IPS-18c (cell line): ENCODE measurements at regions not wholly inside any gene's neighbourhood (a gene's known extent, or its start where the extent isn't known, plus 50 kb on each side); places are given as distances from the start of the nearest gene placed in this dataset.
"Not testable (repeated sequence)": the region's sequence is repeated elsewhere in the genome, so short reads cannot be mapped to it uniquely, and the experiment has no call there.

Source experiments
- H3K4me3 ChIP-seq: 2 replicates; pipeline ENCODE4 v1.7.0; 2013; ENCODE audit warnings: low read depth, mild to moderate bottlenecking, low read length, moderate library complexity; ENCODE audit not compliant: insufficient read depth
- H3K9me3 ChIP-seq: one replicate; pipeline ENCODE4 v1.6.1; 2013; ENCODE audit warnings: mild to moderate bottlenecking, low read length, moderate library complexity; ENCODE audit not compliant: control insufficient read depth, insufficient read depth

DNA sequence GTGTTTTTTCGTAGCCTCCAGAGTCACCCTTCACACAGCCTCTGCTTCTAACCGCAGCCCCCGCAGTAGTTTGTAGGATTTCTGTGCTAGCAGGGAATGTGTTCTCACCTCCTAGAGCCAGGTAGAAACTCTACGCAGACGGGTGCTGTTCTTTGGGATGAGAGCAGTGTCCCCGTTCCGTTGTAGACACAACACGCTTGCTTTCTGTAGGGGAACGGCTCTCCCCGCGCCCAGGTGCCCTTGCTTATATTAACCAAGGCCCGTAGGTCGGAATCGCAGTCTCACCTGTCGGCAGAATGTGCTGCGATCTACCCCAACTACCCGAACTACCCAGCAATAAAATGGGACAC lies 111.8 kb upstream of the NBPF11 start:
- Histone ChIP-seq H3K4me3 (peak overlapping the region; percentile 53; the same call in 1 of the 2 replicates), H3K9me3 (no peaks in the 10 kb centered on the region)

DNA sequence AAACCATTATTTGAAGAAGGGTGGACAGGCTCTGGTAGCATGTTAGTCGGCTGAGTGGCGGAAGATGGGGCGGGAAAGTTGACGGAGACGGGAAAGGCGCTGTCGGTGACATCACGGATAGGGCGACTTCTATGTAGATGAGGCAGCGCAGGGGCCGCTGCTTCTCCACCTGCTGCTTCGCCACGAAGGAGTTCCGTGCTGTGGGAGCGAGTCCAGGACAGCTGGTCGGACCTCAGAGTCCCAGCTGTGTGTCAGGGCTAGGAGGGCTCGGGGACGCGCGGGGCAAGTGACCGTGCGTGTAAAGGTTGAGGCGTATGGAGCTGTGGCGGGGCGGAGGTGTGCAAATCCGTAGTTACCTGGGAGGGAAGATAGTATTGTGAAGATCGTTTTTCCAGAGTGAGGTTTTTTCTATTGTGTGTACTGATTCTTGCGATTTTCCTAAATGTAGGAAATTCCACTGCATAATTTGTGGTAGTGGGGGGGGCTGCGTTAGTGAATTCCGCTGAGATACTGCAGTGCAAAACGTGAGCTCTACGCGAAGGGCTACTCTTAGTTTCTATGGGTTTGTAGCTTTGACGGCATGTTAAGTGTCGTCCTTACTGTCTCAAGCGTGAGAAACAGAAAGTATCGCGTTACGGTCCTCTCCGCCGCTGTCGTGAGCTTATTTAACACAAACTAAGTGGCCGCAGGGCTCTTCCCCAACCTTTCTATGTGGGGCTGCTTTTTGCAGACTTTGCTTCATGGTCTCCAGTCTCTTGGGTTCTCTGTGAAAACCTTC lies 111.2 kb upstream of the NBPF11 start:
- H3K4me3 ChIP-seq = peak overlapping the region; percentile 53; the same call in 1 of the 2 replicates
- no peaks in the 10 kb centered on the region for H3K9me3 ChIP-seq

DNA sequence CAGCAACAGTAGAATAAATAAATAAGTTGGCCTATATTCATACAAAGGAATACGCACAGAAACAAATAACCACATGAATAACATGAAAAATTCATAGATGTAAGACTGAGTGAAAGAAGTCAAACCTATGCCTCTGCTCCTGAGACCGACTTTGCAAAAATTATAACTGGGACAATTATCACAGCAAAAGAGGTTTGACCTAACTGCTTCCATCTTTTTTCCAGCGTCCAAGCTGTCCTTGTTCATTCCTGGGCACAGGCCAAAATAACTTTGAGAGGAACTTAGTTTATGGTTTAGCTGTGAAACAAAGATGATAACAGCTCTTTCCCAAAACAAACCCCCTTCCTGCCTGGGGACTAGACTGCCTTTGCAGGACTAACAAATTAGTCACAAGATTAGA lies 109.6 kb upstream of the NBPF11 start:
- not testable (repeated sequence) for H3K4me3 ChIP-seq

DNA sequence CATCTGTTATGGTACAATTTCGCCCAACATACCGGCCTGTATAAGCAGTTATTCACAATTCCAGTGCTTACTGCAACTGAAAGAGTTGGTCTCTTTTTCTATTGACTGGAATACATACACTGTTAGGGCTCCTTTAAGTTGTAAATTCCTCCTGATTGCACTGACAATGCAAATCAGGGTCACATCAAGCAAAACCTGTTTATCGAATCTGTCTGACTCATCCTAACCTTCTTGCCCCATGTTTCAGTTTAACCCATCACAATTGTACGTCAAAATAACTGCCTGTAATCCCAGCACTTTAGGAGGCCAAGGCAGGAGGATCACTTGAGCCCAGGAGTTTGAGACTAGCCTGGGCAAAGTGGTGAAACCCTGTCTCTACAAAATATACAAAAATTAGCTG lies 105.8 kb upstream of the NBPF11 start:
- H3K4me3 ChIP-seq, H3K9me3 ChIP-seq: not testable (repeated sequence)

More for the DNA sequence above, 109.6 kb upstream of the NBPF11 start:
- H3K9me3 ChIP-seq = not testable (repeated sequence)

DNA sequence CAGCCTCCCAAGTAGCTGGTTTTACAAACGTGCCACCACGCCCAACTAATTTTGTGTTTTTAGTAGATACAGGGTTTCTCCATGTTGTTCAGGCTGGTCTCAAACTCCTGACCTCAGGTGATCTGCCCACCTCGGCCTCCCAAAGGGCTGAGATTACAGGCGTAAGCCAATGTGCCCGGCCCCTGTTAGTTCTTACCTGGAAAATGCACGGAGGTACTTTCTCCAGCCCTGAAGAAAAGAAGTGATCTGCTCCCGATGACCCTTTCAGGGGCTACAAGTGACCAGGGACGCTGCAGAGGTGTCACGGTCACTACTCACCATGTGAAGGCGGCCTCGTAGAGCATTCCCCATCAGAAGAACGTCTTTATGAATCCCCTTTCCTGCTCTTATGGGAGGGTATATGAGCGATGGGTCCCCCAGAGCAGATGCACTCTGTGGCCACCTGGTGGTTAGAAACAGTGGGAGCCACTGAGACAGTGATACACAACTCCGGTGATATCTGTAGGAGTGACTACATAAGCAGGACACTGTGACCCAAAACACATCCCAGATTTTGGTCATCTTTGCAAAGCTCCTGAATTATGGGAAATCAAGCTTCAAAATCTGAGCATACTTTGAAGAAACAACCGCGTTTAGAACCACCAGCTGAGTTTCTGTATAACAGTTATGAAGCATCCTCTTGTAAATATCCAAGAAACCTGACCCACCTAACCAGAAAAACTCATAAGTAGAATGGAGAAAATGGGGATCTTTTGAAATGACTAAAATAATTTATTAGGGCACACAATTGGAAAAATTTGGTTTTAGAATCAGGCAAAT lies 102.7 kb upstream of the NBPF11 start:
- not testable (repeated sequence) for H3K4me3 ChIP-seq, H3K9me3 ChIP-seq

DNA sequence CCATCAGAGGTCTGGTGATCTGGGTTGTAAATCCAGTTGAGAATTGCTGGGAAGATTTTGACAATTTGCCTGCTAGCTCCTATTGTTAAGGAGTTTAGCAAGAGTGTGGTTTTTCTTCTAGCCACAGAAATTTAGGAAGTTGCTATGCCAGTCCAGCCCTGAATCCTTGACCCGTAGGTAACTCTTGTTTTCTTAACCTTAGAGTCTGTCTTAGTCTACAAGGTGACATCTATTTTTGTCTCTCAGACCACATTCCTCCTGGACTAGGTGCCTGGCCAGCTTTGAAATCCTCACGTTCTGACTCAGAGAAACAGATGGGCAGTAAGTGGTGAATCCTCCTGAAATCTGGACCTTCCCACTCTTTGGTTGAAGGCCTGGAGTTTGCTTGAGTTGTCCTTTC lies 101.7 kb upstream of the NBPF11 start:
- H3K4me3 ChIP-seq, H3K9me3 ChIP-seq: not testable (repeated sequence)

DNA sequence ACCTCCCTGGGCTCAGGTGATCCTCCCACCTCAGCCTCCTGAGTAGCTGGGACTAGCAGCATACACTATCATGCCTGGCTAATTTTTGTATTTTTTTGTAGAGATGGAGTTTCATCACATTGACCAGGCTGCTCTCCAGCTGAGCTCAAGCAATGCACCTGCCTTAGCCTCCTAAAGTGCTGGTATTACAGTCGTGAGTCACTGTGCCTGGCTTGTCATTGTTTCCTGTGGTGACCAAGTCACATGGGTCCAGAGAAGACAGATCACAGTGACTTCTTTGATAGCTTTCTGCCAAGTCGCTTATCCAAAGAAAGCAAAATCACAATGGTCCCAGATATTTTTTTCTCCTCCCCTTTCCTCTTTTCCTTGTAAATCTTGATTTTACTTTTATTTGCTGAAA lies 96.7 kb upstream of the NBPF11 start:
- not testable (repeated sequence) for H3K9me3 ChIP-seq, H3K4me3 ChIP-seq

DNA sequence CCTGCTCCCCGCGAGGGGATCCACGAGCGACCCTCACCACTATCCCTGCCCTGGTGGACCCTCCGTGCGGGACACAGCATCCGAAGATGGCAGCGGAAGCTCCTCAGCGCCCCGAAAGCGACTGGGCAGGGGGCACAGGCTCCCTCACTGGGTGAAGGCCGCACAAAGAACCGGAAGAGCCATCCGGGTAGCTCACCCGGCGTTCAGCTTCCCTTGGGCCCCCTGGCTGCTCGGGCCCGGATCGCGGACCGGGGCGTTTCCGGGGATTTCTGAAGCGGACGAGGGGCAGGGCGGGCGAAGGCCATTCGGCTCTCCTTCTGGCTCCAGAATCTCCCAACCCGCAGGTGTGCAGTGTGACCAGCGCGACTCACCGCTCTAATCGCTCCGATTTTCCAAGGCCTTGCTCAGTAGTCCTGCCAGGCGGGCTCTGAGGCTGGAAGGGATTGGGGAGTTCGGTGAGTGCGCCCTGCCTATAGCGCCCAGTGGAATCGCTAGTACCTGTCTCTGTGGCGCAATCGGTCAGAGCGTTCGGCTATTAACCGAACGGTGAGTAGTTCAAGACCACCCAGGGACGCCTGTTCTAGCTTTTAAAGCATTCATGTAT lies 94.3 kb upstream of the NBPF11 start:
- H3K9me3 ChIP-seq = not testable (repeated sequence)
- H3K4me3 ChIP-seq = peak overlapping the region; percentile 20; the same call in 1 of the 2 replicates

DNA sequence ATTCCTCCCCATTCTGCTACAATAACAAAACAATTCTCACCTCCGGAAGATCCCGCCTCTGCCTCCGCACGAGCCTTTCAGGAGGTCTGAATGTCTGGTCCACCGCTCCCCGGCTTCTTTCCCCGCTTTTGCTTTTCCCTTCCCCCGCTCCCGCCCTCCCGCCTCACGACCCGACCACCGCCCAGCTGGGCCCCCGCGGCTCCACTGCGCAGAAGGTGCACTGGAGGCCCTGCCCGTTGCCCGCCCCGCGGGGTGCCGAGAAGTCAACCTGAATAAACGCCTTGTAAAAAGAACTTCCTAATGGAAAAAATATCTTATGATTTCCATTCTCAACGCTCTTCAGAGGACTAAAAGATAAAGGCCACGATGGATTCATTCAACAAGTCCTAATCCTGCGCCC lies 93.8 kb upstream of the NBPF11 start:
- not testable (repeated sequence) for H3K4me3 ChIP-seq, H3K9me3 ChIP-seq

DNA sequence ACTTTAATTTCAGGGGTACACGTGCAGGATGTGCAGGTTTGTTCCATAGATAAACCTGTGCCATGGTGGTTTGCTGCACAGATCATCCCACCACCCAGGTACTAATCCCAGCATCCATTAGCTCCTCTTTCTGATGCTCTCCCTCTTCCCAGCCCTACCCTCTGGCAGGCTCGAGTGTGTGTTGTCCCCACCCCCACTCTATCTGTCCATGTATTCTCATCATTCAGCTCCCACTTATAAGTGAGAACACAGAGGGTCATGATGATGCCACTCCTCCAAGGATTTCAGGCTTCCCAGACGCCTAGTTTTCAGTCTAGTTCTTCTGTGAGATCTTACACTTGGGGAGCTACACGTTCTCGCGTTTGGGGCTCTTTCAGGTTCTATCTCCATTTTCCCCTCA lies 93.4 kb upstream of the NBPF11 start:
- H3K9me3 ChIP-seq, H3K4me3 ChIP-seq: not testable (repeated sequence)

DNA sequence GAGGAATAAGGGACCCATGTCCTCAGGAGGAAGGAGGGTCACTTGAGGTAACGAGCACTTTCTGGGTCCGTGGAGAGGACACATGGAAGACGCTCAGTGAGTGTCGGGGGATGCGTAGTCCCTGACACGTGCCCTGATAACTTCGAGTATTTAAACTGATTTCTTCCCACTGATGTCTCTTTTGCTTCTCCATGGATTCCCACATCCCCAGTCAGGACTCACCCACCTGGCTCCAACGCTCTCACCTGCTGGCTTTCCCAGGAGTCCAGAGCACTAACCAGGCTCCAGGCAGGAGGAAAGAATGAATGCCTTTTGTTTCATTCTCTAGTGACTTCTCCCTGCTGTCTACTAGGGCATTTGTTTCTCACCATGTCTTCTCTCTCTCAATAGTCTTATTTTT lies 81.2 kb upstream of the NBPF11 start:
- not testable (repeated sequence) for H3K9me3 ChIP-seq, H3K4me3 ChIP-seq

DNA sequence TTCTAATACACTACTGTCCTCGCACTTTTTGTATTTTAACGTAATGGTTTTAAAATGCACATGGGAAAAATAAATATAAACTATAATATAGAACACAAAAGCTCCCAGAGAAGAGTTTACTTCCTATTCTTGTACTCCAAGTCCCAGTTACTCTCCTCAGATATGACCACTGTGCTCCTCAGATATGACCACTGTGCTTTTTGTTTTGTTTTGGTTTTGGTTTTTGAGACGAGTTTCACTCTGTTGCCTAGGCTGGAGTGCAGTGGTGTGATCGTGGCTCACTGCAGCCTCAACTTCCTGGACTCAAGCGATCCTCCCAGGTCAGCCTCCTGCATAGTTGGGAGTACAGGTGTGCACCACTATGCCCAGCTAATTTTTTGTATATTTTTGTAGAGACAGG lies 76.8 kb upstream of the NBPF11 start:
- not testable (repeated sequence) for H3K9me3 ChIP-seq, H3K4me3 ChIP-seq

DNA sequence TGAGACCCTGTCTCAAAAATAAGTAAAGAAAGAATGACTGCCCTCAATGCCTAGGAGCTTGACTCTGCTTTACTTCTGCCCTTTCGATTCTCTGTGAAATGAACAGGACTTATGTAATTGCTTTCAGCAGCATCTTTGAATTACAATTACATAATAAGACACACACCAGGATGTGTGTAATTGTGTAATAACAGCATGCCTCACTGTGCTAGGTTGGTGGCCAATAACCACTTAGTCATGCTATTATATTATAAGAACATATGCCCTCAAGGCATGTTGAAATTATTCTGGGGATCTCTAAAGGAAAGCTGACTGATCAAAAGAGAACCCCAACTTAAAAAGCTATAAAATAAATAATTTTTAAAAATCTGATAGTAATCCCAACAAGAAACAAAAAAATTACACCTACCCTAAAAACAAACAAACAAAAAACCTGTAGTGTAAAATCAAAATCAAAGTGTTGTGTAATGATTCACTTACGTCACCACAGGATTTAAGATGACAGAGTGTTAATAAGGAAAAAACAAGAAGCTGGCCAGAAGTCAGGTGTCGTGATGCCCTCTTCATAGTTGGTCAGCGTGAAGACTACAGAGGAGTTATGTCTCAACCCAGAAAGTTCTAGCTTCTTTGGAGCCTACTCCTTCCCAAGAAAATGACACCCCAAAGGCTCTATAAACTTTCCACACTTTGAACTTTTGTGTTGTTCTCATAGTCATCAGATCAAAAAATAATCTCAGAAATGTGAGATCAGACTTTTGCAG lies 70.5 kb upstream of the NBPF11 start:
- H3K9me3 ChIP-seq, H3K4me3 ChIP-seq: not testable (repeated sequence)

DNA sequence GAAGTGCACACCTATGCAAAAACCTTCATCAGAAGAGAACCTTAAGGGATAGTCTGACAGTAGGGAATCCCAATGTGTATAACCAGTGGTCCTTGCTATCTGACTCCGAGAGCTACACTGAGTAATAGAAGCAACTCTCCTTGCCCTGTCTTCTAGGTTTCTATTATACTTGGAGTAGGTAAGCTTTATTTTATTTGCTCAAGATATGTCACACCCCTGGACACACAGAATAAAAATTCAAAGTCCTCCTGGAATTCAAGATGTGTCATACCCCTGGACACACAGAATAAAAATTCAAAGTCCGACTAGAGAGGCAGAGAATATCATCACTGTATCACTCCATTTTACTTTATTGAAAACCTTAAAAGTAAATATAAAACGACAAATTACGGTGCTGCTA lies 69.5 kb upstream of the NBPF11 start:
- H3K9me3 ChIP-seq, H3K4me3 ChIP-seq: not testable (repeated sequence)

DNA sequence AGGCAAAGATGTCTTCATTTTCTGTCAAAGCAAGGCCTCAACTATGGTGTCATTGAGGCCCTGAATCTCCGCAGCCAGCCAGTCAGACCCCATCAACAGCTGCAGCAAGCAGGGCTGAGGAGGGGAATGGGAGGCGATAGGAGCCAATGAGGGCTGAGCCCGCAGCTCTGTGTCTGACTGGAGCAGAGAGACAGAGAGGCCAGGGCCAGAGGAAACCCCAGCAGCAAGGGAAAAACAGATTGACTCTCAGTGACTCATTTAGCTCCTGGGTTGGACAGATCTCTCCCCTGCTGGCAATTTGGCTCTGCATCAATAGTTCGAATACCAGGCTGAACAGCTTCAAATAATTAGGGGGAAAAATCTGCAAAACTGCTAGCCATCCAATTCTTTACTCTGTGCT lies 67.1 kb upstream of the NBPF11 start:
- H3K9me3 ChIP-seq, H3K4me3 ChIP-seq: not testable (repeated sequence)

DNA sequence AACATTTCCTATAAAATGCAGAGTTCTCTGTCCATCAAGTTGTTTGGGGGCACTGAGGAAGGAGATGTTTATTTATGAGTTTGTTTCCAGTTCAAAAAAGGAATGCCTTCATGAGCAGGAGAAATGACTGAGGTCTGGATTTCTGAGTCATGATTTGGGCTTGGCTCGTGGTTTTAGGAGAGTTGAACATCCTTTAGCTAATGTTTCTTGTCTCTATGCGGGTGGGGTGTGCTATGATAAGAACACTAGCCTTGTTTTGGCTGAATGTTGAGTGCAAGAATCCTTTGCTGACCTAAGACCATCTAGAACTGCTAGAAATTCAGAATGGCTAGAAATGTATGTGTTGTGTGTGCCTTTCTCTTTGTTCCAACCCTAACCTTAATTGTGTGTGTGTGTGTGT lies 59.1 kb upstream of the NBPF11 start:
- not testable (repeated sequence) for H3K9me3 ChIP-seq, H3K4me3 ChIP-seq

DNA sequence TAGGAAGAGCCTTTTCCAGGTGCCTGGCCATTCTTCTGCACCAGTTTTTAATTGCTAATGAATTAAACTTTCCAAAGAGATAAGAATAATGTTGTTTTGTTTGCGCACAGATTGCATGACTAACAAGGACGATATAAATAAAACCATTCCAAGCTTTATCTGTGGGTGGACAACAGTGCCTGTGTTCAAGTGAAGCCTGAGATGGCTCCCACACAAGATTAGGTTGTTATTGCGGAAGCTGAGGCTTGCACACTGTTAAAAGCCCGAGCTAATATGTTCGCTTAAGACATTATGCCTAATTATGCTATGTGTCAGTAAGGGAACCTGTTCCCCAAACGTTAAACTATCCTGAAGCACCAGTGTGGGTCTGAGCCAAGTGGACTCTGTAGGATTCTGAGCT lies 58.5 kb upstream of the NBPF11 start:
- not testable (repeated sequence) for H3K4me3 ChIP-seq

DNA sequence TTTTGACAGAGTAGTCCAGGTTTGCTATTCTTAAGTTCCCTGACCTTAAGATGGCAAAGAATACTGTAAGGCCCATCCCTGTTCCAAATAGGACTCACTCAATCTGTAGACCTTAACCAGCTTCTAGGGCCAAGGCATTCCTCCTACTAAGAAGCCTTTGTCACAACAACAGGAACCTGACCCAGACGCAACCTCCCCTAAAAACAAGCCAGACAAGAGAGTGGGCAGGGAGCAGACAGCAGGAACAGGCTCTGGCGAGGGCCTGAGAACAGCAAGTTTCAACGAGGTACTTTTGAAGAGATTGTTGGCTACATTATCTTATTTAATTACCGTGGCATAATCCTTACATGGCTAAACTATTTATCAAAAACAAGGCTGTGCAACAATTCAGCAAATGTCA lies 58.1 kb upstream of the NBPF11 start:
- not testable (repeated sequence) for H3K9me3 ChIP-seq, H3K4me3 ChIP-seq

More for the DNA sequence above, 58.5 kb upstream of the NBPF11 start:
- H3K9me3 ChIP-seq = not testable (repeated sequence)
